Naive thymus-derived CD8-positive, alpha-beta T cell (primary cell): ENCODE measurements at regions not wholly inside any gene's neighbourhood (a gene's known extent, or its start where the extent isn't known, plus 50 kb on each side); places are given as distances from the start of the nearest gene placed in this dataset.

Experiments used
- ATAC-seq, 2 donors: fragments of 150-1000 bp; cut with Tn5 transposase in 1 of 2; sonication (Bioruptor Pico), chemical (Tn5 transposase) in 1 of 2; 1 replicate in 1 of 2; 2 replicates in 1 of 2; pipeline ENCODE4 v1.10.0; 2021; ENCODE audit warnings: mild to moderate bottlenecking in 2 of 2, moderate library complexity in 2 of 2
- POLR2A ChIA-PET: fragments of 350-600 bp; sonication (Branson Sonifier 250); formaldehyde crosslinking; loops from one replicate; lab custom pipeline; 2021; ENCODE audit warnings: antibody characterized with exemption; lab: Charles Lee
- DNase-seq, 10 donors: peaks; one replicate each; pipeline versions ENCODE4 v3.0.0 to v3.0.0-alpha.2; 2020 to 2022
- H3K27ac Mint-ChIP-seq, 10 donors: one replicate each; pipeline ENCODE4 v1.8.0; 2020 to 2022; ENCODE audit warnings: mild to moderate bottlenecking in 10 of 10, mixed read lengths in 10 of 10, moderate library complexity in 4 of 10, inconsistent platforms in 1 of 10
- H3K27me3 Mint-ChIP-seq, 5 donors: one replicate each; pipeline ENCODE4 v1.8.0; 2021 to 2022; ENCODE audit warnings: mixed read lengths in 5 of 5
- H3K36me3 Mint-ChIP-seq, 3 donors: one replicate each; pipeline ENCODE4 v1.8.0; 2020 to 2022; ENCODE audit warnings: mixed read lengths in 3 of 3, mild to moderate bottlenecking in 2 of 3, inconsistent platforms in 1 of 3
- H3K4me1 Mint-ChIP-seq, 4 donors: one replicate each; pipeline ENCODE4 v1.8.0; 2021 to 2022; ENCODE audit warnings: mixed read lengths in 4 of 4
- H3K4me3 Mint-ChIP-seq, 10 donors: one replicate each; pipeline ENCODE4 v1.8.0; 2020 to 2022; ENCODE audit warnings: mild to moderate bottlenecking in 10 of 10, mixed read lengths in 10 of 10, moderate library complexity in 6 of 10, inconsistent platforms in 1 of 10
- H3K9me3 Mint-ChIP-seq, 9 donors: one replicate each; pipeline ENCODE4 v1.8.0; 2020 to 2022; ENCODE audit warnings: mixed read lengths in 9 of 9, mild to moderate bottlenecking in 3 of 9, inconsistent platforms in 1 of 9, moderate library complexity in 1 of 9

DNA sequence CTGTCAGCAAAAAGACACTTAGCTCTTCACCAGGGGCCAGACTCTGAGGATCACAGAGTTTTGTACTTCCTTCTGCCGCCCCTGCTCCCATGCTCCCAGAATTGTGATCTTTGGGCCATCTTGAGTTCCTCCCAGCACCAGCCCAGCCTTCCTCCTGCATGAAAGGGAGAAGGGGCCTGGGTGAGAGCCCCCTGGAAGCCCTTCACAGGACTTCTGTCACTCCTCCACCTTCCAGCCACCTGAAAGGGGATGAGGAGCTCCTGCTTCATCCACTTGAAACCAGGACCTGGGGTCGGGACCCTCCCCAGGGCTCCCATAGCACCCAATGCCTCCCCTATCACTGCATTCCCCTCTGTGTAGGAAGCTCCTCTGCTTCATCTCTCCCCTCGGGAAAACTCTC, 174.2 kb downstream of the BUD13 start:
- POLR2A ChIA-PET: no interaction called here

DNA sequence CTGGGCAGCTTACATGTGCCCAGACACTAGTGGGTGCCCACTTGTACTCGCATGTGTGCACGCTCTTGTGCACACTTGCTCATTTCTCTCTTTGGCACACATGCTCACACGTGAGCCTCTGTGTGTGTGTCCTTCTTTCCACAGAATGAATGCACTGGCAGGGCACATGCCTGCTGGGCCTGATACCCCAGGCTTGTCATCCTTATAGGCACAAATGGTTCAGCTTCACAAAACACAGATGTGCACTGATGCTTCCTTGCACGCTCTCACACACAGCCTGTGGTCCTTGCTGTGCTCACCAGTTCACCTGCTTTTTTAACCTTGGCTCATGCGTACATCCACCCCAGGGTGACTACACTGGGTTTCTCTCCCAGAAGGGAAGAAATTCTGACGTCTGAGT, 174.8 kb downstream of the BUD13 start:
- no peak for ATAC-seq
- Mint-ChIP-seq H3K27me3 (peaks cover 5 to 20% (median 8%) of the 10 kb centered on the region in 5 donors), H3K4me3 (no peak overlapping the region), H3K27ac (no peak overlapping the region), H3K4me1 (no peaks in the 10 kb centered on the region), H3K36me3 (no peaks in the 10 kb centered on the region), H3K9me3 (peaks cover 0 to 5% (median 0%) of the 10 kb centered on the region in 9 donors)
- POLR2A ChIA-PET: no interaction called here
- DNase-seq: peak in 1 of 10 donors; percentile 44

More for the DNA sequence above, 174.2 kb downstream of the BUD13 start:
- DNase-seq: peak in 1 of 10 donors; percentile 58
- Mint-ChIP-seq H3K4me3 (no peak overlapping the region), H3K4me1 (no peaks in the 10 kb centered on the region), H3K27ac (no peak overlapping the region), H3K27me3 (peaks cover 5 to 20% (median 11%) of the 10 kb centered on the region in 5 donors), H3K9me3 (peaks cover 0 to 5% (median 0%) of the 10 kb centered on the region in 9 donors), H3K36me3 (no peaks in the 10 kb centered on the region)
- ATAC-seq: no peak

GRCh38 chr11:116596346-116597260, 176.2 kb downstream of the BUD13 start:
- DNase-seq (peak in 1 of 10 donors; percentile 26), ATAC-seq (no peak)
- POLR2A ChIA-PET: no interaction called here
- Mint-ChIP-seq H3K27me3 (peaks cover 5 to 34% (median 12%) of the 10 kb centered on the region in 5 donors), H3K36me3 (no peaks in the 10 kb centered on the region), H3K4me3 (no peak overlapping the region), H3K4me1 (no peaks in the 10 kb centered on the region), H3K9me3 (peaks cover 0 to 3% (median 0%) of the 10 kb centered on the region in 9 donors), H3K27ac (peak overlapping the region in 1 of 10 donors; percentile 17)

DNA sequence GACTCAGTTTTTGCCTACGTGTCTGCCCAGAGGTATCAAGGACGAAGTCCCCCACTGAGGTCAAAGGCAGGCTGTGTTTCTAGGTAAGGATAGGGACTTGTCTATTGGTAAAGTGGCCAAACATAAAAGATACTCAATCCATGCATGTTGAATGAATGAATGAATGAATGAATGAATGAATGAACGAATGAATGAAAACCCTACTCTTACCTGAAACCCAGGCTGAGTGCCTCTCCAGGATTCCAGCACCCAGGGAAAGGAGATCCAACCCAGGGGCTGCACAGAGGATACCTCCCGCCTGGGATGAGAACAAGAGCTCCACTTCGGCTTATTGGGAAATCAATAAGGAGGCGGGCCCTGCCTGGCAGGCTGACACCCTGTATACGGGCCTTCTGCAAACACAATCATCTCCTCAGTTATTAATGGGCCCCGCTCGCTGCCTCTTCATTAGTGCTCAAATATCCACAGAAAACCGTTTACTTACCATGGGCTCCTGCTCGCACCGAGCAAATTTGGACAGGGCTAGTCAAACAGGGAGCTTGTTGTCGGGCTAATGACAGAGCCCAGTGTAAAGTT, 177.4 kb downstream of the BUD13 start:
- peak in 1 of 10 donors; percentile 1 for DNase-seq
- no peaks in the 10 kb centered on the region for H3K36me3 Mint-ChIP-seq
- H3K27ac Mint-ChIP-seq: peak overlapping the region in 1 of 10 donors; percentile 46
- peaks cover 0 to 3% (median 0%) of the 10 kb centered on the region in 9 donors for H3K9me3 Mint-ChIP-seq
- POLR2A ChIA-PET: no interaction called here
- peaks cover 5 to 45% (median 16%) of the 10 kb centered on the region in 5 donors for H3K27me3 Mint-ChIP-seq
- H3K4me3 Mint-ChIP-seq: no peak overlapping the region
- ATAC-seq: no peak
- H3K4me1 Mint-ChIP-seq: no peaks in the 10 kb centered on the region

- H3K36me3 Mint-ChIP-seq: no peaks in the 10 kb centered on the region
- peaks cover 10 to 46% (median 16%) of the 10 kb centered on the region in 5 donors for H3K27me3 Mint-ChIP-seq
- H3K4me3 Mint-ChIP-seq: no peak overlapping the region
- DNase-seq (no peak), ATAC-seq (no peak)
- peaks cover 0 to 13% (median 0%) of the 10 kb centered on the region in 9 donors for H3K9me3 Mint-ChIP-seq
- POLR2A ChIA-PET: no interaction called here
- H3K4me1 Mint-ChIP-seq: no peaks in the 10 kb centered on the region
- no peak overlapping the region for H3K27ac Mint-ChIP-seq
Measured at GRCh38 chr11:116590844-116591570, 181.8 kb downstream of the BUD13 start.

DNA sequence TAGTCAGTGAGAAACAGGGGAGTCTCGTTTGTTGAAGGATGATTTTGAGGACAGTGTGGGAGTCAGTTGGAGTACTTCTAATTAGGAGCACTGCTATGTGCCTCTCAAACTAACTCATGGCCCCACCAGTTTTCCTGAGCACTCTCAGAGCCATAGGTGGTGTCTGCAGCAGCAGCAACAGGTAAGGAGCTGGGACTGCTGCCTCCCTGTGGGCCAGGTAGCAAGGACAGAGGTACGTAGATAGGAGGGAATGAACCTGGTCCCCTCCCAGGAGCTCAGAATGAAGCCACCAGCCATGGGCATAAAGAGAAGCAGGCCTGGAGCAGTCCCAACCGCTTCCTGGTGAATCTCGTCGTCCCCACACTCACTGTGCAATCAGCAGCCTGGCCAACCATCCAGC, 183.4 kb downstream of the BUD13 start:
- Mint-ChIP-seq H3K4me3 (no peak overlapping the region), H3K27ac (peak overlapping the region in 1 of 10 donors; percentile 58), H3K36me3 (no peaks in the 10 kb centered on the region), H3K27me3 (peaks cover 12 to 44% (median 17%) of the 10 kb centered on the region in 5 donors), H3K9me3 (peaks cover 0 to 13% (median 0%) of the 10 kb centered on the region in 9 donors), H3K4me1 (no peaks in the 10 kb centered on the region)
- ATAC-seq (no peak), DNase-seq (no peak)
- POLR2A ChIA-PET: no interaction called here

- ATAC-seq (no peak), DNase-seq (no peak)
- Mint-ChIP-seq H3K9me3 (peaks cover 0 to 13% (median 0%) of the 10 kb centered on the region in 9 donors), H3K36me3 (no peaks in the 10 kb centered on the region), H3K27ac (no peak overlapping the region), H3K4me3 (no peak overlapping the region), H3K4me1 (no peaks in the 10 kb centered on the region), H3K27me3 (peaks cover 15 to 42% (median 26%) of the 10 kb centered on the region in 5 donors)
- POLR2A ChIA-PET: no interaction called here
Measured at GRCh38 chr11:116586392-116586791, 186.4 kb downstream of the BUD13 start.

DNA sequence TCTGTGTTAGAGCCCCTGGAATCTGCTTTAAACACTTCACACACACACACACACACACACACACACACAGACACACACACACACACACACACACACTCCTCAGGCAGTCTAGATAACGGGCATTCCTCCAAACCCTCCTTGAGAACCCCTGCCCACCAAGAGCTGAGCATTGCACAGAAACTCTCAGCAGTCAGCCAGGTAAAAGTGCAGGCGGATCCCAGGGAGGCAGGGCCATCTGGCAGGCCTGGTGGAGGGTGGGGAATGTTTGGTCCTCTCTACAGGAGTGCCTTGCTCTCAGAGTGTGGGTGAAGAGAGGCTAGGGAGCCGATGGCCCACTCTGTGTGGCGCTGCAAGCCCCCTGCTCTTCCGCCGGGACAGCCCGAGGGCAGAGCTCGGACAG, 190.2 kb downstream of the BUD13 start:
- DNase-seq: no peak
- peaks cover 19 to 54% (median 42%) of the 10 kb centered on the region in 5 donors for H3K27me3 Mint-ChIP-seq
- no peak overlapping the region for H3K4me3 Mint-ChIP-seq
- no peak for ATAC-seq
- no peak overlapping the region for H3K27ac Mint-ChIP-seq
- POLR2A ChIA-PET: no interaction called here
- H3K4me1 Mint-ChIP-seq: no peaks in the 10 kb centered on the region
- H3K36me3 Mint-ChIP-seq: no peaks in the 10 kb centered on the region
- H3K9me3 Mint-ChIP-seq: peaks cover 0 to 2% (median 0%) of the 10 kb centered on the region in 9 donors

GRCh38 chr11:116581349-116581748, 191.4 kb downstream of the BUD13 start:
- POLR2A ChIA-PET: no interaction called here
- no peak overlapping the region for H3K4me3 Mint-ChIP-seq
- H3K36me3 Mint-ChIP-seq: no peaks in the 10 kb centered on the region
- H3K9me3 Mint-ChIP-seq: peaks cover 0 to 2% (median 0%) of the 10 kb centered on the region in 9 donors
- no peak overlapping the region for H3K27ac Mint-ChIP-seq
- ATAC-seq (no peak), DNase-seq (no peak)
- peaks cover 0 to 2% (median 0%) of the 10 kb centered on the region in 4 donors for H3K4me1 Mint-ChIP-seq
- peaks cover 22 to 63% (median 49%) of the 10 kb centered on the region in 5 donors for H3K27me3 Mint-ChIP-seq

DNA sequence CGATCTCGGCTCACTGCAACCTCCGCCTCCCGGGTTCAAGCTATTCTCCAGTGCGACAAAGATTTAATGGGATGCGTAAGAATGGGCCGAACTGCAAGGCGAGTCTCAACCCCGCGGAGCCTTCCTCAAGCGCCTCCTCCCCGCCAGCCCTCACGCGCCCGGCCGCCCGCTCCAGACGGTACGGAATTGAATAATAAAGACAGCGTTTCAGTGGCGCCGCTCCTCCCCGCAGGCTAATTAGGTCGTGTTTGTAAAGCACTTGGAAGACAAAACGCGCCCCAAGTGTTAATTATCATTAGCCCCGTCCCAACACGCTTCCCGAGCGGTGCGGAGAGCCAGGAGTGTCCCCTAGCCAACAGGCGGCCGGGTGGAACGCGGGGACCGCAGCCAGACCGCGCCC, 192.0 kb downstream of the BUD13 start:
- H3K9me3 Mint-ChIP-seq: no peaks in the 10 kb centered on the region

GRCh38 chr11:116579857-116580727, 192.7 kb downstream of the BUD13 start:
- Mint-ChIP-seq H3K9me3 (no peaks in the 10 kb centered on the region), H3K27ac (no peak overlapping the region), H3K27me3 (peaks cover 21 to 63% (median 49%) of the 10 kb centered on the region in 5 donors), H3K4me1 (peaks cover 0 to 2% (median 0%) of the 10 kb centered on the region in 4 donors), H3K36me3 (no peaks in the 10 kb centered on the region), H3K4me3 (no peak overlapping the region)
- POLR2A ChIA-PET: no interaction called here
- ATAC-seq (no peak), DNase-seq (no peak)

More for the DNA sequence above, 192.0 kb downstream of the BUD13 start:
- Mint-ChIP-seq H3K4me3 (no peak overlapping the region), H3K27ac (no peak overlapping the region), H3K36me3 (no peaks in the 10 kb centered on the region), H3K27me3 (peaks cover 22 to 63% (median 49%) of the 10 kb centered on the region in 5 donors), H3K4me1 (peaks cover 0 to 2% (median 0%) of the 10 kb centered on the region in 4 donors)
- no peak for DNase-seq
- no peak for ATAC-seq
- POLR2A ChIA-PET: no interaction called here
